GM21576 (cell line): ENCODE measurements at regions not wholly inside any gene's neighbourhood (a gene's known extent, or its start where the extent isn't known, plus 50 kb on each side); places are given as distances from the start of the nearest gene placed in this dataset.
A peak's percentile ranks its signal among the peaks of the same experiment; 100 is the strongest.

Experiments
- ATAC-seq: cut with Tn5 transposase; IDR thresholded peaks from one replicate; pipeline ENCODE4 v1.9.1; 2021; ENCODE audit warnings: mild to moderate bottlenecking, moderate library complexity; ENCODE audit not compliant: unreplicated experiment

- ATAC-seq: no peak
Measured at GRCh38 chr18:57991552-57991951, 52.5 kb upstream of the NEDD4L start.

GRCh38 chr18:57989536-57989935 is 54.5 kb upstream of the NEDD4L start:
- no peak for ATAC-seq

GRCh38 chr18:57984490-57985115 is 59.4 kb upstream of the NEDD4L start:
- ATAC-seq: no peak

- ATAC-seq: no peak
Measured at GRCh38 chr18:57983965-57984364, 60.1 kb upstream of the NEDD4L start.

DNA sequence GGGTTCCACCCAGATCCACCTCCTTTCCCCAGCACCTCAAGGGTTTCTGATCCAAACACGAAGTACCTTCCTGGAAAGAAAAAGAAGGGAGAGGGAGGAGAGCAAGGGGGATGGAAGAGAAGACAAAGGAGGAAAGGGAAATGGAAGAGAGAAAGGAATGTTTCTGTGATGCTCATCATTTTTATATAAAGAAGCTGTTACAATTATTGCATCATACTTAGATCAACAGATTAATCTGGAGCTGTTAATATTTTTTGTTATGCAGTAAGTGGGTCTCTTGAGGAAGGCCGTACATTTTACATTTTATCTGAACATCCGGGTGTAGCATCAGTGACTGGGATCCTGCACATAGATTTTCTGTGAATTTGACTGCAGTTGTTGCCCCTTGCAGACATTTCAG is 60.6 kb upstream of the NEDD4L start:
- no peak for ATAC-seq

- no peak for ATAC-seq
Measured at GRCh38 chr18:57982372-57983021, 61.5 kb upstream of the NEDD4L start.

- no peak for ATAC-seq
Measured at GRCh38 chr18:57981308-57982028, 62.6 kb upstream of the NEDD4L start.

DNA sequence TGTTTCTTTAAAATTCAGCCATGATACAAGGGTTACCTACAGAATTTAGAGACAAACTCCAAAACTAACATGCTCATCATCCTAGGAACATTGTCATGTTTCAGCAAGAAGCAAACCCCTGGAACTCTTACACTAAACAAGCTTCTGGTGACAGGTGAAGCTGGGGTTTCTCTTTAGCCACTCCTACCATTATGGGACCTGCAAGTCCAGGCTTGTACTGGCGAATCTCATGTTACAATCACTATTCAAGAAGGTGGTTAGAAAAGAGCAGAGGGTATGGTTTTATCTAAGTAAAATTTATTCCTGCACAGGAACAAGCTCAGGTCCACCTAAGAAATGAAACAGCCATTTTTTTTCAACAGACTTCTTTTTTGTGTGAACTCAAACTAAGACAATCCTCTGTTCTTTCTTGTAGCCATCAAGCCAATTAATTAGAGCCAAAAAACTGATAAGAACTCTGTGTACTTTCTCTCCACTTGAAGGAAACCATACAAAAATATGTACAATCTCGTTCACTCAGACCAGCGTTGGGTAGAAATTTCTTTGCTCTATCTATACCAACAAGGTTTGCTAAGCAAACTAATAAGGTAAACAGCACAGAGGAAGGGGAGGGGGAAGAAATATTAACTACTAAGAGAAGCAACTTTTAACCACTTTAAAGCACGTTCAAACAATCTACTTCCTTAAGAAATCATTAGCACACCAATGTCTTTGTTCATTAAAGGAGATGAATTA is 63.3 kb upstream of the NEDD4L start:
- ATAC-seq: no peak

DNA sequence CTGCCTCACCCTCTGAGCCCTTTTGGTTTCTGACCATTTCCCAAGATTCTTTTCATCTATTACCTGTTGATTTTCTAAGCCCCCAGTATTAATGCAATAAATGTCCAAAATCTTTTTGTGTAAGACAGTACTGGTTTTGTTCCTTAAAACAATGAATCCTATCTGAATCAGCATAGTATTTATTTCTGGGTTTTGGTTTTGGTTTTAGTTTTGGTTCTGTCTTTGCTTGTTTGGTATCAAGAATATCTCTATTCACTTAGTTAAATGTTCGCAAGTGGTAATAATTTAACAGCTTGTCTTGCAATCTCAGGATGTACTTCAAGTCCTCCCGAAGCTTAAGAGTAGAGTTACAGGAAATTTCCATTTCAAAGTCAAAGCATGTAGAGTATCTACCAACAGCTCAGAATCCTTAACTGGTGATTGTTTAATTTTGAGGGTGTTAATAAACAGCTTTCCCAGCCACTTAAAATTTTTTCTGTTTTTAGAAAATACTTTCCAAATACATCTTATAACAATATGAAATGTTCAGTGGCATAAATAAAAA is 67.7 kb upstream of the NEDD4L start:
- no peak for ATAC-seq

GRCh38 chr18:57975805-57976204 is 68.2 kb upstream of the NEDD4L start:
- no peak for ATAC-seq

GRCh38 chr18:57974585-57975265 is 69.3 kb upstream of the NEDD4L start:
- ATAC-seq: no peak

DNA sequence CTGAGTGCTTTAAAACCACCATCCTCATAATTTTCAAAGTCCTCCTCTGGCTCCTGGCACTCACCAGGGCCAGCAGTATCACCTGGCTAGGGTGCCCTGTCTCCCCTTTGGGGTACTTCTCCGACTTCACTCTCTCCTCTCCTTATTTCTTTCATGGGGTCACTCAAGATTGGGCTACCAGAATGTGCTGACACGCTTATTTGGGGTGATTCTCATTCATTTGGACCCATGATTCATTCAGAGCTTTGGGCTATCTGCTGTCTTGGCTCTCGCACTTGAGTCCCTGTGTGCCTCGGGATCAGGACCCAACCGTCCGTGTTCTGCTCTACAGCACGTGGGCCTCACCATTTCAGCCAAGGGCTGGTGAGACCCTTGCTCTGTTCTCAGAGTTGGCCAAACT is 70.1 kb upstream of the NEDD4L start:
- no peak for ATAC-seq

DNA sequence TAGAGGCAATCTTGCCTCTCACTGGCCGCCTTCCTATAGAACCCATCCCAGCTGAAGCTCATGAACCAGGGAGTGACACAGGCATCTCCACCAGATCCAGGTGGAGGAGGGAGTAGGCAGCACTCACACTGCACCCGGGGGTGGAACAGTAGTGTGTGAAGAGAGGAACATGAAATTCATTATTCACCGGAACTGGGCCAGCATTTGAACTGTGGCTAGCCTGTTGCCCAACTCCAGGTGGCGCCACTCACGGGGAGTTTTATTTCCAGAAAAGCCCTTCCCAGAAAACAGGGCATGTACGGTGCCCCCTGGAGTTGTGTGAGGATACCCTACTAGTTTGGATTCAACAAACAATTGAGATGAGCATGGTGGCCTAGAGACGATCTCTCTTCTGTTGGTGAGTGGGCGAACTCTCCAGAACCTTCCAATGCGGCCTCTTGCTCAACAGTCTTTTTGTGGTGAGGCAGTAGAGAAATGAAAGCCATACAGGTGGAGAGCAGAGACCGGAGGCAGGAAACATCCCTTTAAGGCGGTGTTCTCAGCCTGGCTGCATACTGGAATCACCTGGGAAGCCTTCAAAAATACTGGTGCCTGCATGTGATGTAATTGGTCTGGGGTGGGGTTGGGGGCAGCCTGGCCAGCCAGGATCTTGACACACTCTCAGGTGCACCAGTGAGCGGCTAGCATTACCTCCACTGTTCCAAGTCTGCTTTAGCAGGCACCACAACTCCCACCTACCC is 73.5 kb upstream of the NEDD4L start:
- no peak for ATAC-seq

DNA sequence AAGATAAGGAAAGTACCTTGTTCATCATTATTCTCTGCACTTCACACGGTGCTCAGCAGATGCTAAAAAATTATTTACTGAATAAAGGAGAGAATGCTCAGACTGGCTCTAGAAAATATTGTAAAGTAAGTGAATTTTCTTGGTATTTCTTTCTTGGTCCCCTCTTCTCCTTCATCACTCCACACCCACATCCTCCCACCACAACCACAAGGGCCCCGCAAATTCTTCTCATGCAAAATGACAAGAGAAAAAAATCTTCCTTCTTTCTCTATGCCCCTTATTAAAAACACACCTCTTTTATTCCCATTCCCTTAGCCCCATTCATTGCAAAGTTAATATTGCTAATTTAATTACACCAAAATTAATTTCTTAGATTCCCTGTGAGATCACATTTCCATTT is 74.2 kb upstream of the NEDD4L start:
- ATAC-seq: no peak

DNA sequence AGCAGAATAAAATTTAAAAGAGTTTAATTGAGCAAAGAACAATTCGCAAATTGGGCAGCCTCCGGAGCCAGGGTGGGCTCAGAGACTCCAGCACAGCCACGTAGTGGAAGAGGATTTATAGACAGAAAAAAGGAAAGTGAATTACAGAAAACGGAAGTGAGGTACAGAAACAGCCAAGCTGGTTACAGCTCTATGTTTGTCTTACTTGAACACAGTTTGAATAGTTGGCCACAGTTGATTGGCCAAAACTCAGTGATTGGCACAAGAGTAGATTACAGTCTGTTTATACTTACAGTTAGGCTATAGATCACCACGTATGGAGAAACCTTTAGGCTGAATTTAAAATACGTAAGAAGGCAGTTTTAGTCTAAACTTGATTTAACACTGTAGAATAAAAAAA is 78.8 kb upstream of the NEDD4L start:
- ATAC-seq: no peak

DNA sequence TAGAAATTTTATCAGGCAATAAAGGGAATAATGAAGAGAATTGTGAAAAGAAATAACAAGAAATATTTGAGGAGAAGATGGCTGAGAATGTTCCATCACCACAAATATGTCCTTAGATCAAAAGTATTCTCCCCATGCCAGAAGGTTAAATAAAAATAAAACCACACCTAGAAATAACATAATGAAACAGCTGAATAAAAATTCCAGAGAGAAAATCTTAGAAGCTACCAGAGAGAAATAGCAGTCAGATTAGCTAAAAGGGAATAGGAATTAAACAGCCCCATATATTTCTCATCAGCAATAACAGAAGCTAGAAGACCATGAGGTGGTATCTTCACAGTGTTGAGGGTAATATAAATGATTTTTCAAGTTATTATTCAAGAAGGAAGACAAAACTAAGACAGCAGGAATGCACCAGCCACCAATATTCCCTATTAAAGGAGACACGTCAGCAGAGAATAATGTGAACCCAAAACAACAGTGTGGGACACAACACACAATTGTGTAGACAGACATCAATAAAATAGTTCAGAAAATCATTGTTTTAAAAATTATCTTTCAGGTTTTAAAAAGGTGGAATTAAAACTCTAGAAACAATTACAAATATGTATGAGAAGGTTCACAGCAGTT is 82.0 kb upstream of the NEDD4L start:
- no peak for ATAC-seq

- ATAC-seq: no peak
Measured at GRCh38 chr18:57961411-57961810, 82.6 kb upstream of the NEDD4L start.

GRCh38 chr18:57959278-57959677 is 84.7 kb upstream of the NEDD4L start:
- peak; percentile 68 for ATAC-seq

DNA sequence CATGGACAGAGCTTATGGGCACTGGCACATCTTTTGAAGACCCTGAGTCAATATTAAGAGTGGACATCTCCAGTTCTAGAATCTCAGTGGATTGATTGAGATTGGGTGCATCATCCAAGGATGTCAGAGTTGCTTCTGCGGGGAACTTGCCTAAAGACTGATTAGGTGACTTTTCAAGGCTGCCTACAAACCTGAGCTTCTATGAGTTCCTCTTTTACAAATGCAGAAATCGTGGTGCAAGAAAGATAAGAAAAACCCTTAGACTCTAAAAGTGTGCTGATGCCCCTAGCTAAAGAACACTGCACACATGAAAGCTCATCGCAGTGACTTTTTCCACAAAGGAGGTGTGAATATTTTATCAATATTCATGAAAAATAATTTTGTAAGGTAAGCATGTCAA is 86.8 kb upstream of the NEDD4L start:
- ATAC-seq: no peak

DNA sequence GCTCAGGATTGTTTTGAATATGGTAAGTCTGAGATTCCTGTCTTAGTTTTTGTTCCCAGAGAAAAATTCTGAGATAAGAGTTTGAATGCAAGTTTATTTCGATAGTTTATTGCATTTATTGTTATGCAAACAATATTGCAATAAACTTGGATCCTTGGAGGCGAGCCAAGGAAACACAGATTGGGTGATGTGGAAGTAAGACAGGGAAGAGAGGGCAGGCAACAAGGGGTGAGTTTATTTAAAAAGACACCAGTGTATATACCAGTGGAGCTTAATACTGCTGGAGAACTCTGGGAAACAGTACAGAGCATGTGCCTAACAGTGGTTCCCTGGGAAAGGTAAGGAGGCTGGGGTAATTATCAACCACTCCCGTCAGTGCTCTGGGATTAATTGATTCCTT is 87.5 kb upstream of the NEDD4L start:
- no peak for ATAC-seq
